ENCODE measurements at regions not wholly inside any gene's neighbourhood (a gene's known extent, or its start where the extent isn't known, plus 50 kb on each side); places are given as distances from the start of the nearest gene placed in this dataset.

DNA sequence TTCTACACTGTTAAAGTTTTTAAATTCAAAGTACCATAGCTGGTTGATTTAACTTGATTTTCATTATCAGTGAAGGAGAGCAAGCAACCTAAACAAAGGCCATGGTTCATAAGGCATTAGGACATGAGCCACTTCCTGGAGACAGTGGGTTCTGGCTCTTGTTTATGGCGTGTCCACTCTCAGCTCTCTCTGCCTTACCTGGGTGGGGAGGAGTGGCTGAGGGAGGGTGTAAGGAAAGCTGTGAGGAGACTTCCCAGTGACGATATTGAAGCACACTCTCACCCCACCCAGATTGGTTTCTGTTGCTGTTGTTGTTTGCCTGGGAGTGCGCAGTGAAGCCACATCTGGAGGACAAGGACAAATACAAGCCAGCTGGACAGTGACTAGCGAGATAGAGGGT, 365.3 kb upstream of the FZD8 start:
- TF ChIP-seq, protein P1, sequence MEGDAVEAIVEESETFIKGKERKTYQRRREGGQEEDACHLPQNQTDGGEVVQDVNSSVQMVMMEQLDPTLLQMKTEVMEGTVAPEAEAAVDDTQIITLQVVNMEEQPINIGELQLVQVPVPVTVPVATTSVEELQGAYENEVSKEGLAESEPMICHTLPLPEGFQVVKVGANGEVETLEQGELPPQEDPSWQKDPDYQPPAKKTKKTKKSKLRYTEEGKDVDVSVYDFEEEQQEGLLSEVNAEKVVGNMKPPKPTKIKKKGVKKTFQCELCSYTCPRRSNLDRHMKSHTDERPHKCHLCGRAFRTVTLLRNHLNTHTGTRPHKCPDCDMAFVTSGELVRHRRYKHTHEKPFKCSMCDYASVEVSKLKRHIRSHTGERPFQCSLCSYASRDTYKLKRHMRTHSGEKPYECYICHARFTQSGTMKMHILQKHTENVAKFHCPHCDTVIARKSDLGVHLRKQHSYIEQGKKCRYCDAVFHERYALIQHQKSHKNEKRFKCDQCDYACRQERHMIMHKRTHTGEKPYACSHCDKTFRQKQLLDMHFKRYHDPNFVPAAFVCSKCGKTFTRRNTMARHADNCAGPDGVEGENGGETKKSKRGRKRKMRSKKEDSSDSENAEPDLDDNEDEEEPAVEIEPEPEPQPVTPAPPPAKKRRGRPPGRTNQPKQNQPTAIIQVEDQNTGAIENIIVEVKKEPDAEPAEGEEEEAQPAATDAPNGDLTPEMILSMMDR (IDR thresholded peaks at IDR 0.05; ENCODE audit: insufficient read depth, low read depth, low read length) = no peak
- no peak for TF ChIP-seq EZH2 (IDR thresholded peaks at IDR 0.05; ENCODE audit: insufficient read depth, low read length)

Data from astrocyte (in vitro differentiated cells and primary cell).